ENCODE measurements at regions not wholly inside any gene's neighbourhood (a gene's known extent, or its start where the extent isn't known, plus 50 kb on each side); places are given as distances from the start of the nearest gene placed in this dataset.
"Not testable (repeated sequence)": the region's sequence is repeated elsewhere in the genome, so short reads cannot be mapped to it uniquely, and the experiment has no call there.

- DNase-seq (ENCODE audit: low read depth in 2 of 2), result no peak
Observed at GRCh38 chr3:101950510-101950909, 101.2 kb downstream of the NFKBIZ start.

GRCh38 chr3:101950985-101951733 is 101.8 kb downstream of the NFKBIZ start:
- no peak for DNase-seq (ENCODE audit: low read depth in 2 of 2)

- no peak for DNase-seq (ENCODE audit: low read depth in 2 of 2)
Observed at GRCh38 chr3:101954361-101954760, 105.0 kb downstream of the NFKBIZ start.

GRCh38 chr3:101954936-101955335 is 105.6 kb downstream of the NFKBIZ start:
- no peak for DNase-seq (ENCODE audit: low read depth in 2 of 2)

GRCh38 chr3:101962055-101962454 is 112.7 kb downstream of the NFKBIZ start:
- DNase-seq (ENCODE audit: low read depth in 2 of 2), result no peak

- DNase-seq (ENCODE audit: low read depth in 2 of 2), result no peak
Observed at GRCh38 chr3:101963902-101964362, 114.6 kb downstream of the NFKBIZ start.

GRCh38 chr3:101964861-101965260 is 115.5 kb downstream of the NFKBIZ start:
- DNase-seq (ENCODE audit: low read depth in 2 of 2), result no peak

- no peak for DNase-seq (ENCODE audit: low read depth in 2 of 2)
Observed at GRCh38 chr3:101966226-101966625, 116.9 kb downstream of the NFKBIZ start.

- DNase-seq (ENCODE audit: low read depth in 2 of 2), result no peak
Observed at GRCh38 chr3:101970212-101970611, 120.9 kb downstream of the NFKBIZ start.

GRCh38 chr3:101970905-101971304 is 121.6 kb downstream of the NFKBIZ start:
- no peak for DNase-seq (ENCODE audit: low read depth in 2 of 2)

- DNase-seq (ENCODE audit: low read depth in 2 of 2), result no peak
Observed at GRCh38 chr3:101972430-101973162, 123.3 kb downstream of the NFKBIZ start.

- DNase-seq (ENCODE audit: low read depth in 2 of 2), result no peak
Observed at GRCh38 chr3:101973163-101973505, 123.8 kb downstream of the NFKBIZ start.

- DNase-seq (ENCODE audit: low read depth in 2 of 2), result not testable (repeated sequence)
Observed at GRCh38 chr3:101975415-101975814, 126.1 kb downstream of the NFKBIZ start.

- no peak for DNase-seq (ENCODE audit: low read depth in 2 of 2)
Observed at GRCh38 chr3:101976473-101976872, 127.2 kb downstream of the NFKBIZ start.

- no peak for DNase-seq (ENCODE audit: low read depth in 2 of 2)
Observed at GRCh38 chr3:101978348-101978747, 129.0 kb downstream of the NFKBIZ start.

GRCh38 chr3:101979033-101979432 is 129.7 kb downstream of the NFKBIZ start:
- no peak for DNase-seq (ENCODE audit: low read depth in 2 of 2)

GRCh38 chr3:101984356-101984755 is 135.0 kb downstream of the NFKBIZ start:
- DNase-seq (ENCODE audit: low read depth in 2 of 2), result no peak

GRCh38 chr3:101988596-101988995 is 139.3 kb downstream of the NFKBIZ start:
- no peak for DNase-seq (ENCODE audit: low read depth in 2 of 2)

- DNase-seq (ENCODE audit: low read depth in 2 of 2), result no peak
Observed at GRCh38 chr3:101989578-101990200, 140.4 kb downstream of the NFKBIZ start.

- no peak for DNase-seq (ENCODE audit: low read depth in 2 of 2)
Observed at GRCh38 chr3:101992863-101993262, 143.5 kb downstream of the NFKBIZ start.

GRCh38 chr3:101994386-101994785 is 145.1 kb downstream of the NFKBIZ start:
- DNase-seq (ENCODE audit: low read depth in 2 of 2), result no peak

GRCh38 chr3:101995371-101996046 is 146.2 kb downstream of the NFKBIZ start:
- no peak for DNase-seq (ENCODE audit: low read depth in 2 of 2)

All from stimulated activated CD8-positive, alpha-beta memory T cell treated with anti-CD3 and anti-CD28 coated beads, Interleukin-15, amount 100 ng/mL, for 48 hours (primary cell).